ENCODE measurements at regions not wholly inside any gene's neighbourhood (a gene's known extent, or its start where the extent isn't known, plus 50 kb on each side); places are given as distances from the start of the nearest gene placed in this dataset.

DNA sequence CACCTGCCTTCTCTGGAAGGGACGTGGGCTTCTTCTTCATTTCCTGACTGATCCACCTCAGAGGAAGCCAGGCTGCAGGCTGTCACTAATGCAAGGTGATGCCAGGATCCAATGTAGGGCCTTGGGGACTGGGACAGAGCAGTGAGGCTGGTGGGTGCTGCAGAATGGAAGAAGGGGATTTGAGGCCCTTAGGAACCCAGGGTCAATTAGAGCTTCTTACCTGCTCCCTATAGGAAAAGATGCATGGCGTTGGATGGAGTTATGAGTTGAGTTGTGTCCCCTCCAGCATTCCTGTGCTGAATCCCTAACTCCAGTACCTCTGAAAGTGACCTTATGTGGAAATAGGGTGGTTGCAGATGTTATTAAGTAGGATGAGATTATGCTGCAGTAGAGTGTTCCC is 190.4 kb downstream of the MIAT start:
- no peak for DNase-seq

- DNase-seq, result no peak
Measured at GRCh38 chr22:26848244-26848920, 191.0 kb downstream of the MIAT start.

GRCh38 chr22:26849575-26849974 is 192.2 kb downstream of the MIAT start:
- DNase-seq, result no peak

DNA sequence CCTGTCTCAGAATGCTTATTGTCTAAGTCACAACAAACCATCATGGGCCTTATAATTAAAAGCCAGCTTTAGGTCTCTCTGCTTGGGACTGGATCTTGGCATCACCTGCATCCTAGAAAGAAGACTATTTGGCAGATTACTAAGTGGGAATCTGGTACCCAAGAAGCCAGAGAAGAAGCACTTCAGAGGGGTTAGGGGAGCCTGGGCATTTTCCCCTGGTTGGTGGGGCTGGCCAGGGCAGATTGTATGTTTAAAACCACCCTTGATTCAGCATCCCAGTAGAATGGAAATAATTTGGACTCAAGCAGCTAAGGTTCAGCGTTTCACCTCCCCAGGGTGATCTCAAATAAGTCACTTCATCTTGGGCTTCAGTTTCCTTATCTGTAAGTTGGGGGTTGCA is 193.7 kb downstream of the MIAT start:
- DNase-seq, result no peak

GRCh38 chr22:26852176-26852575 is 194.8 kb downstream of the MIAT start:
- no peak for DNase-seq

DNA sequence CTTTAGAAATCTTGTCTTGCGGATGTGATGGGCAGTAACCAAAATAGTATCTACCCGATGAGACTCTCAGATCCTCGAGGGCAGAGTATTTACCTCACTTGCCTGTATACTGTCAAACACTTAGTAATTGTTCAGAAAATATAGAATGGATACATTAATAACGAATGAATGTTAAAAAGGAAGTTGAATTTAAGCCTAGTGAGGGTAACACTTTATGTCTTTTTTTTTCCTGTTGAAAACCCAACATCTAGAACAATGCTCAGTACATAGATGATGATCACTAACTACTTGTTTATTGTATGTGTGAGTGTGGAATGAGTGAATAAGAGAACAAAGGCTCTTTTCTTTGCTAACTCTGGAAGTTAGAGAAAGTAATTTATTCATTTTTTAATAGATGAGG is 195.7 kb downstream of the MIAT start:
- no peak for DNase-seq

DNA sequence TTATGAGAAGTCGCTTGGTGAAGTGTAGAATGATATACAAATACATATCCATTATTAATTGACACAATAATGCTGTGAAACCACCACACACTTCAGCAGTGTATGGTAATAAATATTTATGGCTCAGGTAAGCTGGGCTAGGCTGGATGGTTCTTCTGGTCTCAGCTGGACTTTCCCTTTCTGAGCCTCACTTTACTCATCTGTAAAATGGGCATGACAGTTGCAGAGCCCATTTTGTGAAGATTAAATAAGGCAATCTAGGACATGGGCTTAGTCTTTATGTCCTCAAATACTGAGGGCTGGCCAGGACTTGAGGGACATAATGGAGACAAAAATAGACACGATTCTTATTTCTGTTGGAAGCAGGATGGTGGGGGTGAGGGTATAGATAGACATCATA is 196.1 kb downstream of the MIAT start:
- no peak for DNase-seq

GRCh38 chr22:26857169-26857568 is 199.8 kb downstream of the MIAT start:
- DNase-seq, result no peak

GRCh38 chr22:26860301-26860700 is 202.9 kb downstream of the MIAT start:
- no peak for DNase-seq

GRCh38 chr22:26865021-26865420 is 207.6 kb downstream of the MIAT start:
- DNase-seq, result no peak

GRCh38 chr22:26883393-26883792 is 226.0 kb downstream of the MIAT start:
- DNase-seq, result no peak

GRCh38 chr22:26884921-26885320 is 227.5 kb downstream of the MIAT start:
- no peak for DNase-seq

GRCh38 chr22:26885441-26886261 is 228.3 kb downstream of the MIAT start:
- no peak for DNase-seq

GRCh38 chr22:26887456-26887855 is 230.1 kb downstream of the MIAT start:
- DNase-seq, result no peak

DNA sequence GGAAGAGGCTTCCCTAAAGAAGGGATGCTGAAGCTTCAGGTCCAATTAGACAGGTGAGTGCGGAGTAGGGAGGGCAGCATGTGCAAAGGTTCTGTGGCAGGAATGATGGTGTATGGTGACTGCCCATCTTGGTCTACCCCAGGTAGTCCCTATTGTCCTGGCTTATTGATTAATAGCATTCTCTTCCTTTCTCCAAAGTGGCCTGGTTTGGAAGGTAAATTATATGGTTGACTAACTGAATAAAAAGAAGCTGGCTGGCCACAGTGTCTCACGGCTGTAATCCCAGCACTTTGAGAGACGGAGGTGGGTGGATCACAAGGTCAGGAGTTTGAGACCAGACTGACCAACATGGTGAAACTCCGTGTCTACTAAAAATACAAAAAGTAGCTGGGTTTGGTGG is 230.5 kb downstream of the MIAT start:
- DNase-seq, result no peak

GRCh38 chr22:26888887-26889286 is 231.5 kb downstream of the MIAT start:
- DNase-seq, result no peak

DNA sequence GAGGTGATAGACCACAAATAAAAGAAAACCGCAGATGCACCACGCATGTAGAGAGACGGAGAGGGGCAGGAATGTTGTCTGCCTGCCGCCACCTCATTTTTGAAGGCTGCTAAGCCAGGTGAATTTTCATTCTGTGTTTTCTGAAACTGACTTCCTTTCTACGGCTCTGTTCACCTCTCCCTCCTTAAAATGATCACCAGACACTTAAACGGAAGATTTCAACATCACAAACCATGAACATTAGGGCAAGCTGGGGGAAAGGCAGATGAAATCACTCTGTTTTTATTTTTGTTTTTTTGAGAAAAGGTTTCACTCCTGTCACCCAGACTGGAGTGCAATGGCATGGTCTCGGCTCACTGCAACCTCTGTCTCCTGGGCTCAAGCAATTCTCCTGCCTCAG is 232.4 kb downstream of the MIAT start:
- DNase-seq, result no peak

GRCh38 chr22:26890870-26891269 is 233.5 kb downstream of the MIAT start:
- DNase-seq, result no peak

DNA sequence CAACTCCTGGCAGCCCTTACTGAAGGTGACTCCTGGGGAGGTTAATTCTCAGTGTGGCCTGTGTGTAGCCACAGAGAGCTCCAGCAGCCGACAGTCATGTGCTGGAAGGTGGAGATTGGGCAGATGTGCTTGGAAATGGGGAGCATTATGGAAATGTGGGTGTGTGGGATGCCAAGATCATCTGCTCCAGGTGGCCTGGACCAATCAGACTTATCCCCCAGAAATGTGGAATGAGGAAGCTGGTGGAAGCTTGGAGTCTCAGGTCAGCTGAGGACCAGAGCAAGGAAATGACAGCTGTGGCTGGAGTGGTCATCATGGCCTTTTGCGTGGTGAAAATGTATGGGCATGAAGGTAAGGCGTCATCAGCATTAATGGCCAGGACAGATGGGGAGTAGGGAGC is 234.0 kb downstream of the MIAT start:
- DNase-seq, result no peak

GRCh38 chr22:26892166-26893041 is 235.0 kb downstream of the MIAT start:
- DNase-seq, result no peak

- no peak for DNase-seq
Measured at GRCh38 chr22:26893173-26894110, 236.1 kb downstream of the MIAT start.

- DNase-seq, result no peak
Measured at GRCh38 chr22:26894362-26894761, 237.0 kb downstream of the MIAT start.

Measured in stimulated activated CD4-positive, alpha-beta T cell treated with anti-CD3 and anti-CD28 coated beads, Interleukin-1b, Interleukin-23, amount 100 ng/mL, for 48 hours (primary cell).